Neural progenitor cell (in vitro differentiated cells): ENCODE measurements at regions not wholly inside any gene's neighbourhood (a gene's known extent, or its start where the extent isn't known, plus 50 kb on each side); places are given as distances from the start of the nearest gene placed in this dataset.

ENCODE experiments used
- DNase-seq: peaks from one replicate; pipeline ENCODE4 v3.0.0-alpha.2; 2016; ENCODE audit warnings: low spot score
- H2AFZ ChIP-seq: fragments of 200-600 bp; sonication (generic); replicated peaks from 2 replicates; pipeline ENCODE4 v1.6.1; 2016; ENCODE audit warnings: antibody characterized with exemption
- H3F3A ChIP-seq: fragments of 200-600 bp; sonication (generic); 2 replicates; pipeline ENCODE4 v1.6.1; 2016; ENCODE audit warnings: antibody characterized with exemption, low read depth
- H3K27ac ChIP-seq: fragments of 200-600 bp; sonication (generic); 2 replicates; pipeline ENCODE4 v1.5.1; 2016; ENCODE audit warnings: mild to moderate bottlenecking
- H3K27me3 ChIP-seq: fragments of 200-600 bp; sonication (generic); 2 replicates; pipeline ENCODE4 v1.6.1; 2016; ENCODE audit warnings: mild to moderate bottlenecking, moderate library complexity
- H3K36me3 ChIP-seq: fragments of 200-600 bp; sonication (generic); 2 replicates; pipeline ENCODE4 v1.5.1; 2016
- H3K4me1 ChIP-seq: fragments of 200-600 bp; sonication (generic); 2 replicates; pipeline ENCODE4 v1.6.1; 2016; ENCODE audit warnings: mixed run types
- H3K4me2 ChIP-seq: fragments of 200-600 bp; sonication (generic); 2 replicates; pipeline ENCODE4 v1.6.1; 2016
- H3K4me3 ChIP-seq: fragments of 200-600 bp; sonication (generic); 2 replicates; pipeline ENCODE4 v1.5.1; 2016
- H3K79me2 ChIP-seq: fragments of 200-600 bp; sonication (generic); 2 replicates; pipeline ENCODE4 v1.6.1; 2016; ENCODE audit warnings: low read depth
- H3K9ac ChIP-seq: fragments of 200-600 bp; sonication (generic); 2 replicates; pipeline ENCODE4 v1.6.1; 2016
- H3K9me3 ChIP-seq: fragments of 200-600 bp; sonication (generic); 2 replicates; pipeline ENCODE4 v1.5.1; 2016; ENCODE audit warnings: low read depth
- H4K20me1 ChIP-seq: fragments of 200-600 bp; sonication (generic); 2 replicates; pipeline ENCODE4 v1.6.1; 2016; ENCODE audit warnings: low read depth
- H3K27ac Mint-ChIP-seq: 3 replicates; pipeline ENCODE4 v1.8.0; 2021; ENCODE audit warnings: mixed read lengths
- H3K27me3 Mint-ChIP-seq: 2 replicates; pipeline ENCODE4 v1.8.0; 2022; ENCODE audit warnings: low read depth, mild to moderate bottlenecking, inconsistent platforms, moderate library complexity, mixed read lengths; ENCODE audit not compliant: insufficient read depth
- H3K36me3 Mint-ChIP-seq: 3 replicates; pipeline ENCODE4 v1.8.0; 2021; ENCODE audit warnings: mixed read lengths
- H3K4me1 Mint-ChIP-seq: 3 replicates; pipeline ENCODE4 v1.8.0; 2021; ENCODE audit warnings: mixed read lengths
- H3K4me3 Mint-ChIP-seq: 3 replicates; pipeline ENCODE4 v1.8.0; 2021; ENCODE audit warnings: mild to moderate bottlenecking, moderate library complexity, mixed read lengths
- H3K9me3 Mint-ChIP-seq: 3 replicates; pipeline ENCODE4 v1.8.0; 2020; ENCODE audit warnings: mixed read lengths
- EZH2 ChIP-seq: fragments of 200-600 bp; sonication (generic); IDR thresholded peaks from 2 replicates; pipeline ENCODE4 v1.6.1; 2017; ENCODE audit warnings: antibody characterized with exemption, mild to moderate bottlenecking, moderate library complexity
- EZH2phosphoT487 ChIP-seq: fragments of 200-600 bp; sonication (generic); IDR thresholded peaks from 2 replicates; pipeline ENCODE4 v1.6.1; 2017; ENCODE audit warnings: antibody characterized with exemption
- TF ChIP-seq, protein P1 (sequence below): fragments of 200-600 bp; sonication (generic); IDR thresholded peaks from 2 replicates; pipeline ENCODE4 v1.5.1; 2017; ENCODE audit warnings: antibody characterized with exemption, mild to moderate bottlenecking

DNA sequence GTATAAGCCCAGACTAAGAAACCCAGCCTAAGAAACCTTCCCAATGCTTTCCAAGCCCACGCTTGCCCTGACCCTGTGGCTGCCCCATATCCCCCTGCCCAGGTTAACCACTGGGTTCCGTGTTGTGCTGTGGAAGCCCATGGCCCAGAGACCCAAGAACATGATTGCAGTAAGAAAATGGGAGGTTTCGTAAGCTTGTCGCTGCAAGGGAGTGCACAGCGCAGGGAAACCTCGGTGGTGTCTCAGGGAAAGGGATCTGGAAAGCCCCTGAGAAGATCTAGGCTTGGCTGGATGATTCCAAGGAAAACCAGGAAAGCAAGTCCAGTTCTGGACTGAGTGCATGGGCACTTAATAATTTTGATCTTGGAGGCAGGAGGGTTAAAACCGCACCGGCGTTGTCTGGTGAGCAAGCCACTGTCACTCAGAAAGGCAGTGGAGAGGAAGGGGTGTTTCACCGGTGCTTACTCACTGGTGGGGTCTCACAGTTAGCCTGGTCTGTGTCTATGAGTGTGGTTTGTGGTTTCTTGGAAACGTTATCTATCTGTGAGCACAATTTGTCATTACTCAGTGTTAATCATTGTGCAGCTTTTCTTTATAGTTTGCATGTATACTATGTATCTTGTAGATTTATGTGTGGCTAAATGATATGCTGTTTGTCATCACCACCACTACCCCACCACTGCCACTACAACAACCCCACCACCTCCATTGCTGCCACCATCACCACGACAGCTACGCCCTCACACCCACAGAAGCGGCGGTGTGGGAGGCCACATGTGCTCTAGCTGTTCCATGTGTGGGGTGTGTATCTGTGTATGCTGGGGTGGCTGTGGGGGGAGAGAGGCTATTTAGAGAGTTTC is 53.3 kb upstream of the PRDM11 start:
- no peak for TF ChIP-seq EZH2phosphoT487
- TF ChIP-seq, protein P1, sequence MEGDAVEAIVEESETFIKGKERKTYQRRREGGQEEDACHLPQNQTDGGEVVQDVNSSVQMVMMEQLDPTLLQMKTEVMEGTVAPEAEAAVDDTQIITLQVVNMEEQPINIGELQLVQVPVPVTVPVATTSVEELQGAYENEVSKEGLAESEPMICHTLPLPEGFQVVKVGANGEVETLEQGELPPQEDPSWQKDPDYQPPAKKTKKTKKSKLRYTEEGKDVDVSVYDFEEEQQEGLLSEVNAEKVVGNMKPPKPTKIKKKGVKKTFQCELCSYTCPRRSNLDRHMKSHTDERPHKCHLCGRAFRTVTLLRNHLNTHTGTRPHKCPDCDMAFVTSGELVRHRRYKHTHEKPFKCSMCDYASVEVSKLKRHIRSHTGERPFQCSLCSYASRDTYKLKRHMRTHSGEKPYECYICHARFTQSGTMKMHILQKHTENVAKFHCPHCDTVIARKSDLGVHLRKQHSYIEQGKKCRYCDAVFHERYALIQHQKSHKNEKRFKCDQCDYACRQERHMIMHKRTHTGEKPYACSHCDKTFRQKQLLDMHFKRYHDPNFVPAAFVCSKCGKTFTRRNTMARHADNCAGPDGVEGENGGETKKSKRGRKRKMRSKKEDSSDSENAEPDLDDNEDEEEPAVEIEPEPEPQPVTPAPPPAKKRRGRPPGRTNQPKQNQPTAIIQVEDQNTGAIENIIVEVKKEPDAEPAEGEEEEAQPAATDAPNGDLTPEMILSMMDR = no peak
- no peak overlapping the region for H3K9ac ChIP-seq
- H2AFZ ChIP-seq = no peak overlapping the region
- H4K20me1 ChIP-seq = no peaks in the 10 kb centered on the region
- no peaks in the 10 kb centered on the region for H3K27me3 ChIP-seq
- no peaks in the 10 kb centered on the region for H3K9me3 ChIP-seq
- DNase-seq = no peak
- Mint-ChIP-seq H3K27me3 (peaks cover 13% of the 10 kb centered on the region), H3K36me3 (no peaks in the 10 kb centered on the region), H3K27ac (no peak overlapping the region), H3K4me3 (no peak overlapping the region), H3K9me3 (no peaks in the 10 kb centered on the region), H3K4me1 (peaks cover 30% of the 10 kb centered on the region)
- peaks cover 23% of the 10 kb centered on the region for H3F3A ChIP-seq
- no peaks in the 10 kb centered on the region for H3K36me3 ChIP-seq
- H3K79me2 ChIP-seq = no peaks in the 10 kb centered on the region
- H3K4me1 ChIP-seq = peaks cover 42% of the 10 kb centered on the region
- H3K4me3 ChIP-seq = no peak overlapping the region
- no peak overlapping the region for H3K27ac ChIP-seq
- no peak overlapping the region for H3K4me2 ChIP-seq

DNA sequence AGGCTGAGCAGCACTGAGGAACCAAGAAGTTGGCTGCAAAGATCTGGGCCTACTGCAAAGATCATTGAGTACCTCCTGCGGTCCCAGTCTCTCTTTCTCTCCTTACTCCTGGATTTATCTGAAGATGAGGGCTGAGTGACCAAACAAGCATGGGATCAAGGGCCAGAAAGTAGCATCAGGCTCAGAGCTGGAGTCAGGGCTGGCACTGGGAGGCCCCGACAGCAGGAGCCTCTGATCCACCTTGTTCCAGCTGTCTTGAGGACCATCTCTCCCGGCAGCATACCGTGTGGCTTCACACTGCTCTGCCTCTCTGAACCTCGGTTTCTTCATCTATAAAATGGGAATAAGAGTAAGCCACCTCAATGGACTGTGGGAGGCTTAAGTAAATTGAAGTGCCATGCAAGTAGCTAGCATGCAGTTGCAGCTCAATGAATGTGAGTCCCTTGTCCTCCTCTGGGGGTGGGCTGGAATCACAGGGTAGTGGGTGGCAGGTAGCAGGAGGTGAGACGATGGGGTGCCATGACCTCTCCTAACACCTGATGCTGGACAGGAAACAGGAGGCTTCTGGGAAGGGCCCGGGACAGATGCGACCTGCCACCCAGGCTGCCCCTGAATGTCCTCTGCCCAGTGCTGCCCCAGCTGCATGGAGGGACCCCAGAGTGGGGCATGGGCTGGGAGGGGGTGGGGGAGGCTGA is 52.5 kb upstream of the PRDM11 start:
- Histone ChIP-seq H3K9me3 (no peaks in the 10 kb centered on the region), H3K27ac (no peak overlapping the region), H3K4me3 (no peak overlapping the region), H4K20me1 (no peaks in the 10 kb centered on the region), H3K4me2 (no peak overlapping the region), H3K27me3 (no peaks in the 10 kb centered on the region), H3K79me2 (no peaks in the 10 kb centered on the region), H3K4me1 (peaks cover 38% of the 10 kb centered on the region), H3F3A (peaks cover 19% of the 10 kb centered on the region), H2AFZ (no peak overlapping the region), H3K9ac (no peak overlapping the region), H3K36me3 (no peaks in the 10 kb centered on the region)
- no peaks in the 10 kb centered on the region for H3K9me3 Mint-ChIP-seq
- H3K4me1 Mint-ChIP-seq = peaks cover 30% of the 10 kb centered on the region
- H3K4me3 Mint-ChIP-seq = no peak overlapping the region
- TF ChIP-seq, protein P1 = no peak
- no peaks in the 10 kb centered on the region for H3K36me3 Mint-ChIP-seq
- H3K27ac Mint-ChIP-seq = no peak overlapping the region
- DNase-seq = no peak
- H3K27me3 Mint-ChIP-seq = peaks cover 14% of the 10 kb centered on the region

DNA sequence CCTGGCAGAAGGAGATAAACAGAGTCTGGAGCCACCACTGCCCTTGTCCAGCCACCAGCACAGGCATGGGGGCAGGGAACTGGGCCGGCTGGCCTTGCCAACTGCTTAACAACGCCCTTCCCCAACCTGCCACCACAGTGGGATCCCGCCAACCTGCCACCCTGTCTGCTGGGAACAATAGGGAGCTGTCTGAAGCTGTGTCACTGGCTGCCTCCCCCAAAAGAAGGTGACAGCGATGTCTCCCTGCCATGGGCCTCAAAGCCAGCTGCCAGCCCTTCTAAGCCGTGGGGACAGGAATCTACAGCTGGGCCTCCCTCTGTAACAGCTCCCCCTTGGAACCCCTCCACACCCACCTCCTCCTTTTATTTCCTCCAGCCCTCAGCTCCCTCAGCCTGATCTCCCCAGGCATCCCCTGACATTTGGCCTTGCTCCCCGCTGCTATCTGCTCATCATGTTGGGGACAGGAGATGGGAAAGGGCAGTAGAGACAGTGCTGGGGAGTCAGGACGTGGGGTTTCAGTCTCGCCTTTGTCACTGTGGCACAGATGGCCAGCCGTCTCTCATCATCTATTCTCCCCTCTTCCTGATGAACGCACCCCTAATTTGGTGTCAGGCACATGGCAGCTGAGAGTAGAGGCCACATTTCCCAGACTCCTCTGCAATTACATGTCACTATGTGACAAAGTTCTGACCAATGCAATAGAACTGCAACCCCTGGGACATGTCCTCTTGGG is 51.3 kb upstream of the PRDM11 start:
- no peak overlapping the region for H3K4me3 ChIP-seq
- Mint-ChIP-seq H3K4me1 (peaks cover 27% of the 10 kb centered on the region), H3K27me3 (peaks cover 16% of the 10 kb centered on the region), H3K36me3 (no peaks in the 10 kb centered on the region), H3K9me3 (no peaks in the 10 kb centered on the region), H3K4me3 (no peak overlapping the region), H3K27ac (no peak overlapping the region)
- no peaks in the 10 kb centered on the region for H3K9me3 ChIP-seq
- no peak overlapping the region for H3K9ac ChIP-seq
- no peak overlapping the region for H3K27ac ChIP-seq
- H2AFZ ChIP-seq = no peak overlapping the region
- H3K79me2 ChIP-seq = no peaks in the 10 kb centered on the region
- TF ChIP-seq EZH2phosphoT487 = no peak
- TF ChIP-seq EZH2 = no peak
- TF ChIP-seq, protein P1 = no peak
- H3K27me3 ChIP-seq = no peaks in the 10 kb centered on the region
- no peak for DNase-seq
- peaks cover 16% of the 10 kb centered on the region for H3F3A ChIP-seq
- no peaks in the 10 kb centered on the region for H4K20me1 ChIP-seq
- H3K36me3 ChIP-seq = no peaks in the 10 kb centered on the region
- H3K4me2 ChIP-seq = no peak overlapping the region
- H3K4me1 ChIP-seq = peaks cover 31% of the 10 kb centered on the region
